ENCODE measurements at regions not wholly inside any gene's neighbourhood (a gene's known extent, or its start where the extent isn't known, plus 50 kb on each side); places are given as distances from the start of the nearest gene placed in this dataset.

DNA sequence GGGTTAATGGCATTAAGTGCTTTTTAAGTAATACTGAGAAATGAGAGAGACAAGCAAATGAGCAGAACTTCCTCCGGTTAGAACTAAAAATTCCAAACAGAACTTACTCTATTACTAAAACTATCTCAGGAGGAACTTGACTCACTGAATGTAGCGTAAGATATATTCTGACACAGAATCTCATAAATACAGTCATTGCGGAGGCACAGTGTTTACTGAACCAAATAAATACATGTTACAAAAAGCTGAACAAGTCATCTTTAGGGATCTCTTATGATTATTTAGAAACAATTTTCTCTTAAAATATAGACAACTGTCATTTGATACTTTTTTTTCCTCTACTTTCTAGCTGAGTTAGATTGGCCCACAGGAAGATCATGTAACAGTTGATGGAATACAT lies 283.1 kb downstream of the KLF12 start:
- Histone ChIP-seq H3K27me3 (ENCODE audit: insufficient read depth, low read depth, low read length) (no peaks in the 10 kb centered on the region), H4K20me1 (ENCODE audit: insufficient read depth) (no peaks in the 10 kb centered on the region), H2AFZ (ENCODE audit: low read depth, low read length) (no peak overlapping the region), H3K4me3 (ENCODE audit: low read length) (no peak overlapping the region), H3K9ac (ENCODE audit: low read length) (no peak overlapping the region), H3K79me2 (replicated peaks; ENCODE audit: insufficient read depth, low read length) (no peaks in the 10 kb centered on the region), H3K36me3 (ENCODE audit: insufficient read depth, low read length) (no peaks in the 10 kb centered on the region), H3K9me3 (ENCODE audit: low read length) (no peaks in the 10 kb centered on the region), H3K27ac (ENCODE audit: low read length) (peak overlapping the region; percentile 36), H3F3A (ENCODE audit: insufficient read depth, low read length, poor library complexity, severe bottlenecking) (no peaks in the 10 kb centered on the region), H3K4me2 (ENCODE audit: low read length) (no peak overlapping the region), H3K9me2 (ENCODE audit: insufficient read depth, low read length) (no peaks in the 10 kb centered on the region)
- no peak for TF ChIP-seq EP300 (conservative IDR thresholded peaks at IDR 0.05; ENCODE audit: poor library complexity, severe bottlenecking)
- no peak for TF ChIP-seq TAF1 (IDR thresholded peaks at IDR 0.05; ENCODE audit: low read depth)
- TF ChIP-seq, protein P1, sequence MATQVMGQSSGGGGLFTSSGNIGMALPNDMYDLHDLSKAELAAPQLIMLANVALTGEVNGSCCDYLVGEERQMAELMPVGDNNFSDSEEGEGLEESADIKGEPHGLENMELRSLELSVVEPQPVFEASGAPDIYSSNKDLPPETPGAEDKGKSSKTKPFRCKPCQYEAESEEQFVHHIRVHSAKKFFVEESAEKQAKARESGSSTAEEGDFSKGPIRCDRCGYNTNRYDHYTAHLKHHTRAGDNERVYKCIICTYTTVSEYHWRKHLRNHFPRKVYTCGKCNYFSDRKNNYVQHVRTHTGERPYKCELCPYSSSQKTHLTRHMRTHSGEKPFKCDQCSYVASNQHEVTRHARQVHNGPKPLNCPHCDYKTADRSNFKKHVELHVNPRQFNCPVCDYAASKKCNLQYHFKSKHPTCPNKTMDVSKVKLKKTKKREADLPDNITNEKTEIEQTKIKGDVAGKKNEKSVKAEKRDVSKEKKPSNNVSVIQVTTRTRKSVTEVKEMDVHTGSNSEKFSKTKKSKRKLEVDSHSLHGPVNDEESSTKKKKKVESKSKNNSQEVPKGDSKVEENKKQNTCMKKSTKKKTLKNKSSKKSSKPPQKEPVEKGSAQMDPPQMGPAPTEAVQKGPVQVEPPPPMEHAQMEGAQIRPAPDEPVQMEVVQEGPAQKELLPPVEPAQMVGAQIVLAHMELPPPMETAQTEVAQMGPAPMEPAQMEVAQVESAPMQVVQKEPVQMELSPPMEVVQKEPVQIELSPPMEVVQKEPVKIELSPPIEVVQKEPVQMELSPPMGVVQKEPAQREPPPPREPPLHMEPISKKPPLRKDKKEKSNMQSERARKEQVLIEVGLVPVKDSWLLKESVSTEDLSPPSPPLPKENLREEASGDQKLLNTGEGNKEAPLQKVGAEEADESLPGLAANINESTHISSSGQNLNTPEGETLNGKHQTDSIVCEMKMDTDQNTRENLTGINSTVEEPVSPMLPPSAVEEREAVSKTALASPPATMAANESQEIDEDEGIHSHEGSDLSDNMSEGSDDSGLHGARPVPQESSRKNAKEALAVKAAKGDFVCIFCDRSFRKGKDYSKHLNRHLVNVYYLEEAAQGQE (IDR thresholded peaks at IDR 0.05; ENCODE audit: borderline replicate concordance), result no peak
- TF ChIP-seq EZH2 (IDR thresholded peaks at IDR 0.05; ENCODE audit: borderline replicate concordance, insufficient read depth, low read length, poor library complexity, severe bottlenecking), result no peak
- no peak for TF ChIP-seq SMC3 (conservative IDR thresholded peaks at IDR 0.05; ENCODE audit: poor library complexity)
- no peak for TF ChIP-seq POLR2AphosphoS5 (IDR thresholded peaks at IDR 0.05)
- TF ChIP-seq MXI1 (conservative IDR thresholded peaks at IDR 0.05; ENCODE audit: poor library complexity, severe bottlenecking), result no peak
- TF ChIP-seq RAD21 (conservative IDR thresholded peaks at IDR 0.05), result no peak
- TF ChIP-seq, protein P2, sequence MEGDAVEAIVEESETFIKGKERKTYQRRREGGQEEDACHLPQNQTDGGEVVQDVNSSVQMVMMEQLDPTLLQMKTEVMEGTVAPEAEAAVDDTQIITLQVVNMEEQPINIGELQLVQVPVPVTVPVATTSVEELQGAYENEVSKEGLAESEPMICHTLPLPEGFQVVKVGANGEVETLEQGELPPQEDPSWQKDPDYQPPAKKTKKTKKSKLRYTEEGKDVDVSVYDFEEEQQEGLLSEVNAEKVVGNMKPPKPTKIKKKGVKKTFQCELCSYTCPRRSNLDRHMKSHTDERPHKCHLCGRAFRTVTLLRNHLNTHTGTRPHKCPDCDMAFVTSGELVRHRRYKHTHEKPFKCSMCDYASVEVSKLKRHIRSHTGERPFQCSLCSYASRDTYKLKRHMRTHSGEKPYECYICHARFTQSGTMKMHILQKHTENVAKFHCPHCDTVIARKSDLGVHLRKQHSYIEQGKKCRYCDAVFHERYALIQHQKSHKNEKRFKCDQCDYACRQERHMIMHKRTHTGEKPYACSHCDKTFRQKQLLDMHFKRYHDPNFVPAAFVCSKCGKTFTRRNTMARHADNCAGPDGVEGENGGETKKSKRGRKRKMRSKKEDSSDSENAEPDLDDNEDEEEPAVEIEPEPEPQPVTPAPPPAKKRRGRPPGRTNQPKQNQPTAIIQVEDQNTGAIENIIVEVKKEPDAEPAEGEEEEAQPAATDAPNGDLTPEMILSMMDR (IDR thresholded peaks at IDR 0.05; ENCODE audit: poor library complexity, severe bottlenecking), result no peak

DNA sequence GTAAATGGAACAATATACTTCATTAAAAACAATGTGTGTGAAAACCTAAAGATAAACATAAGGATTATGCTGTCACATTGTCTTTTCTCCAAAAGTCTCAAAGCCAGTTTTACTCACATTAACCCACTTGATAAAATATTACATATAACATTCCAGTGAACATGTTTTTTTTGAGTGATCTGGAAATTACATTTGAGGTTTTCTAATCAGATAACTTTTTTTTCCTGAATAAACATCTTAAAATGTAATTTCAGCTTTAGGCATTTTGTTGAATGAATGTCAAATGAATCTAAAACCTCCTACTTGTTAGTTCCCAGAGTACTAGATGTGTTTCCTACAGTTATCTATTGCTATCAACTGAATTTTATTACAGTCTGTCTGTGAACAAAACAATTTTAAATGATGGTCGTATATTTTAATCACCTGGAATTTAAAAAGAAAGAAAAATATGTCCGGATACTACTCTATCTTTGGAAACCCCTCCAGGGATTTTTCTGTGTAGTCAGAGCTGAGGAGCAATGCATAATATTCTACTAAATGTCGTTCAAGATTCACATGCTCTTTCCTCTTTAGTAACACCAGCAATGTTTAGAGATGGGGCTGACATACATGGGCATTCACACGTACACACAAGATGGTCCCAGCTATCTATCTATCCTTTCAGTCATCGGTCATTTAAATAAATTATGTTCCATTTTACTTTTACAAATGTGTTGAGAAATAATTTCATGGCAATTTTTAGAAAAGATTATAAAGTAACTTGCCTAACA lies 283.9 kb downstream of the KLF12 start:
- no peaks in the 10 kb centered on the region for H3K9me2 ChIP-seq (ENCODE audit: insufficient read depth, low read length)
- H3F3A ChIP-seq (ENCODE audit: insufficient read depth, low read length, poor library complexity, severe bottlenecking), result no peaks in the 10 kb centered on the region
- H3K27me3 ChIP-seq (ENCODE audit: insufficient read depth, low read depth, low read length), result no peaks in the 10 kb centered on the region
- peak overlapping the region; percentile 27 for H3K4me2 ChIP-seq (ENCODE audit: low read length)
- H3K9ac ChIP-seq (ENCODE audit: low read length), result no peak overlapping the region
- H3K27ac ChIP-seq (ENCODE audit: low read length), result peak overlapping the region; percentile 36
- H4K20me1 ChIP-seq (ENCODE audit: insufficient read depth), result no peaks in the 10 kb centered on the region
- H3K36me3 ChIP-seq (ENCODE audit: insufficient read depth, low read length), result peaks cover 7% of the 10 kb centered on the region
- TF ChIP-seq EZH2 (IDR thresholded peaks at IDR 0.05; ENCODE audit: borderline replicate concordance, insufficient read depth, low read length, poor library complexity, severe bottlenecking) (no peak), POLR2AphosphoS5 (IDR thresholded peaks at IDR 0.05) (no peak), MXI1 (conservative IDR thresholded peaks at IDR 0.05; ENCODE audit: poor library complexity, severe bottlenecking) (no peak), TAF1 (IDR thresholded peaks at IDR 0.05; ENCODE audit: low read depth) (no peak), RAD21 (conservative IDR thresholded peaks at IDR 0.05) (no peak), EP300 (conservative IDR thresholded peaks at IDR 0.05; ENCODE audit: poor library complexity, severe bottlenecking) (no peak)
- TF ChIP-seq, protein P2 (IDR thresholded peaks at IDR 0.05; ENCODE audit: poor library complexity, severe bottlenecking), result no peak
- TF ChIP-seq, protein P1 (IDR thresholded peaks at IDR 0.05; ENCODE audit: borderline replicate concordance), result no peak
- no peak overlapping the region for H2AFZ ChIP-seq (ENCODE audit: low read depth, low read length)
- no peaks in the 10 kb centered on the region for H3K79me2 ChIP-seq (replicated peaks; ENCODE audit: insufficient read depth, low read length)
- H3K4me3 ChIP-seq (ENCODE audit: low read length), result peak overlapping the region; percentile 4
- H3K9me3 ChIP-seq (ENCODE audit: low read length), result no peaks in the 10 kb centered on the region

Data from neural cell (in vitro differentiated cells).